CD4-positive, alpha-beta memory T cell (primary cell): ENCODE measurements at regions not wholly inside any gene's neighbourhood (a gene's known extent, or its start where the extent isn't known, plus 50 kb on each side); places are given as distances from the start of the nearest gene placed in this dataset.

Experiments
- CTCF ChIA-PET: fragments of 350-600 bp; sonication (Branson Sonifier 250); formaldehyde crosslinking; loops from one replicate; lab custom pipeline; 2021; ENCODE audit warnings: inconsistent platforms; ENCODE audit not compliant: partially characterized antibody; lab: Charles Lee
- POLR2A ChIA-PET: fragments of 350-600 bp; sonication (Branson Sonifier 250); formaldehyde crosslinking; loops from one replicate; lab custom pipeline; 2021; ENCODE audit not compliant: partially characterized antibody; lab: Charles Lee
- DNase-seq, 5 donors: peaks; one replicate each; pipeline versions ENCODE4 v3.0.0 to v3.0.0-alpha.2; 2020 to 2022; ENCODE audit warnings: mixed read lengths in 1 of 5
- H3K27ac ChIP-seq: one replicate; pipeline ENCODE4 v1.7.0; 2013; ENCODE audit warnings: low read depth, low read length
- H3K27me3 ChIP-seq: 2 replicates; pipeline ENCODE4 v1.7.0; 2013; ENCODE audit warnings: mild to moderate bottlenecking, low read length, moderate library complexity; ENCODE audit not compliant: insufficient read depth
- H3K36me3 ChIP-seq: 2 replicates; pipeline ENCODE4 v1.7.0; 2013; ENCODE audit warnings: mild to moderate bottlenecking, low read length, moderate library complexity; ENCODE audit not compliant: insufficient read depth
- H3K4me1 ChIP-seq: 2 replicates; pipeline ENCODE4 v1.7.0; 2013; ENCODE audit warnings: mild to moderate bottlenecking, low read length, moderate library complexity; ENCODE audit not compliant: insufficient read depth
- H3K4me3 ChIP-seq, 2 donors: one replicate each; pipeline ENCODE4 v1.7.0; 2013; ENCODE audit warnings: low read length in 2 of 2, mild to moderate bottlenecking in 1 of 2
- H3K9me3 ChIP-seq, 2 donors: one replicate each; pipeline ENCODE4 v1.7.0; 2013; ENCODE audit warnings: low read length in 2 of 2, control low read depth in 1 of 2; ENCODE audit not compliant: control insufficient read depth in 1 of 2
- H3K27ac Mint-ChIP-seq, 7 donors: one replicate each; pipeline ENCODE4 v1.8.0; 2020 to 2021; ENCODE audit warnings: mixed read lengths in 7 of 7, mild to moderate bottlenecking in 6 of 7, inconsistent platforms in 3 of 7, moderate library complexity in 3 of 7
- H3K27me3 Mint-ChIP-seq, 2 donors: one replicate each; pipeline ENCODE4 v1.8.0; 2020 to 2021; ENCODE audit warnings: mixed read lengths in 2 of 2
- H3K36me3 Mint-ChIP-seq, 2 donors: one replicate each; pipeline ENCODE4 v1.8.0; 2020 to 2021; ENCODE audit warnings: mixed read lengths in 2 of 2, inconsistent platforms in 1 of 2, mild to moderate bottlenecking in 1 of 2
- H3K4me1 Mint-ChIP-seq, 4 donors: one replicate each; pipeline ENCODE4 v1.8.0; 2020 to 2021; ENCODE audit warnings: mixed read lengths in 4 of 4, mild to moderate bottlenecking in 1 of 4
- H3K4me3 Mint-ChIP-seq, 8 donors: one replicate each; pipeline ENCODE4 v1.8.0; 2020 to 2021; ENCODE audit warnings: mixed read lengths in 8 of 8, mild to moderate bottlenecking in 7 of 8, moderate library complexity in 6 of 8, inconsistent platforms in 3 of 8
- H3K9me3 Mint-ChIP-seq, 8 donors: one replicate each; pipeline ENCODE4 v1.8.0; 2020 to 2021; ENCODE audit warnings: mixed read lengths in 8 of 8, mild to moderate bottlenecking in 5 of 8, inconsistent platforms in 3 of 8, moderate library complexity in 1 of 8
- intact Hi-C: fragments of 100-400 bp; cut with micrococcal nuclease; formaldehyde crosslinking; loops from one replicate; pipeline ENCODE4 v1.15.1; 2023

- H3K4me1 Mint-ChIP-seq: no peaks in the 10 kb centered on the region
- CTCF ChIA-PET: no interaction called here
- H3K27me3 Mint-ChIP-seq: no peaks in the 10 kb centered on the region
- no peak overlapping the region for H3K27ac ChIP-seq
- H3K36me3 ChIP-seq: no peaks in the 10 kb centered on the region
- intact Hi-C loops: no loop called here
- H3K36me3 Mint-ChIP-seq: no peaks in the 10 kb centered on the region
- POLR2A ChIA-PET: no interaction called here
- H3K9me3 ChIP-seq: no peaks in the 10 kb centered on the region
- H3K27ac Mint-ChIP-seq: no peak overlapping the region
- no peaks in the 10 kb centered on the region for H3K27me3 ChIP-seq
- H3K9me3 Mint-ChIP-seq: peaks cover 0 to 5% (median 1%) of the 10 kb centered on the region in 8 donors
- no peak overlapping the region for H3K4me3 Mint-ChIP-seq
- H3K4me1 ChIP-seq: no peaks in the 10 kb centered on the region
- H3K4me3 ChIP-seq: no peak overlapping the region
- DNase-seq: no peak
Measured at GRCh38 chr12:86550218-86551145, 294.3 kb upstream of the MGAT4C start.

GRCh38 chr12:86543716-86544115 is 287.5 kb upstream of the MGAT4C start:
- Histone ChIP-seq H3K27me3 (no peaks in the 10 kb centered on the region), H3K36me3 (no peaks in the 10 kb centered on the region), H3K27ac (no peak overlapping the region), H3K9me3 (no peaks in the 10 kb centered on the region), H3K4me3 (no peak overlapping the region), H3K4me1 (no peaks in the 10 kb centered on the region)
- ChIA-PET POLR2A (no interaction called here), CTCF (no interaction called here)
- H3K27me3 Mint-ChIP-seq: no peaks in the 10 kb centered on the region
- no peak for DNase-seq
- no peaks in the 10 kb centered on the region for H3K36me3 Mint-ChIP-seq
- H3K4me3 Mint-ChIP-seq: no peak overlapping the region
- intact Hi-C loops: no loop called here
- no peak overlapping the region for H3K27ac Mint-ChIP-seq
- no peaks in the 10 kb centered on the region for H3K4me1 Mint-ChIP-seq
- H3K9me3 Mint-ChIP-seq: peaks cover 0 to 6% (median 3%) of the 10 kb centered on the region in 8 donors

GRCh38 chr12:86530996-86531655 is 274.9 kb upstream of the MGAT4C start:
- no peak overlapping the region for H3K4me3 ChIP-seq
- H3K4me3 Mint-ChIP-seq: no peak overlapping the region
- intact Hi-C loops: no loop called here
- no peaks in the 10 kb centered on the region for H3K36me3 Mint-ChIP-seq
- no peaks in the 10 kb centered on the region for H3K27me3 ChIP-seq
- POLR2A ChIA-PET: no interaction called here
- no peaks in the 10 kb centered on the region for H3K4me1 Mint-ChIP-seq
- no peak for DNase-seq
- peaks cover 0 to 14% (median 7%) of the 10 kb centered on the region in 8 donors for H3K9me3 Mint-ChIP-seq
- H3K36me3 ChIP-seq: no peaks in the 10 kb centered on the region
- H3K9me3 ChIP-seq: no peaks in the 10 kb centered on the region
- no peaks in the 10 kb centered on the region for H3K27me3 Mint-ChIP-seq
- no peak overlapping the region for H3K27ac Mint-ChIP-seq
- H3K4me1 ChIP-seq: no peaks in the 10 kb centered on the region
- no peak overlapping the region for H3K27ac ChIP-seq
- CTCF ChIA-PET: no interaction called here

- no peak for DNase-seq
- no peaks in the 10 kb centered on the region for H3K36me3 Mint-ChIP-seq
- H3K9me3 Mint-ChIP-seq: peaks cover 7 to 46% (median 23%) of the 10 kb centered on the region in 8 donors
- H3K27me3 ChIP-seq: no peaks in the 10 kb centered on the region
- H3K27me3 Mint-ChIP-seq: no peaks in the 10 kb centered on the region
- POLR2A ChIA-PET: no interaction called here
- H3K4me3 ChIP-seq: no peak overlapping the region
- no peaks in the 10 kb centered on the region for H3K36me3 ChIP-seq
- no peak overlapping the region for H3K27ac ChIP-seq
- H3K4me1 Mint-ChIP-seq: no peaks in the 10 kb centered on the region
- no peaks in the 10 kb centered on the region for H3K4me1 ChIP-seq
- no peak overlapping the region for H3K27ac Mint-ChIP-seq
- no peaks in the 10 kb centered on the region for H3K9me3 ChIP-seq
- no peak overlapping the region for H3K4me3 Mint-ChIP-seq
- intact Hi-C loops: no loop called here
- CTCF ChIA-PET: no interaction called here
Measured at GRCh38 chr12:86526060-86526595, 269.9 kb upstream of the MGAT4C start.

GRCh38 chr12:86523844-86524243 is 267.7 kb upstream of the MGAT4C start:
- Histone ChIP-seq H3K4me3 (no peak overlapping the region), H3K9me3 (no peaks in the 10 kb centered on the region), H3K27ac (no peak overlapping the region), H3K4me1 (no peaks in the 10 kb centered on the region), H3K36me3 (no peaks in the 10 kb centered on the region), H3K27me3 (no peaks in the 10 kb centered on the region)
- POLR2A ChIA-PET: no interaction called here
- H3K9me3 Mint-ChIP-seq: peaks cover 7 to 46% (median 26%) of the 10 kb centered on the region in 8 donors
- no peak for DNase-seq
- CTCF ChIA-PET: no interaction called here
- H3K27ac Mint-ChIP-seq: no peak overlapping the region
- no peaks in the 10 kb centered on the region for H3K36me3 Mint-ChIP-seq
- H3K4me1 Mint-ChIP-seq: no peaks in the 10 kb centered on the region
- no peaks in the 10 kb centered on the region for H3K27me3 Mint-ChIP-seq
- no peak overlapping the region for H3K4me3 Mint-ChIP-seq
- intact Hi-C loops: no loop called here

GRCh38 chr12:86521870-86522269 is 265.7 kb upstream of the MGAT4C start:
- ChIA-PET CTCF (no interaction called here), POLR2A (no interaction called here)
- intact Hi-C loops: no loop called here
- H3K9me3 ChIP-seq: no peaks in the 10 kb centered on the region
- H3K27me3 ChIP-seq: no peaks in the 10 kb centered on the region
- no peaks in the 10 kb centered on the region for H3K4me1 Mint-ChIP-seq
- H3K4me3 Mint-ChIP-seq: no peak overlapping the region
- no peaks in the 10 kb centered on the region for H3K4me1 ChIP-seq
- H3K36me3 Mint-ChIP-seq: no peaks in the 10 kb centered on the region
- H3K27ac Mint-ChIP-seq: no peak overlapping the region
- DNase-seq: no peak
- no peak overlapping the region for H3K4me3 ChIP-seq
- no peaks in the 10 kb centered on the region for H3K27me3 Mint-ChIP-seq
- peaks cover 7 to 41% (median 22%) of the 10 kb centered on the region in 8 donors for H3K9me3 Mint-ChIP-seq
- no peaks in the 10 kb centered on the region for H3K36me3 ChIP-seq
- no peak overlapping the region for H3K27ac ChIP-seq

- POLR2A ChIA-PET: no interaction called here
- Histone ChIP-seq H3K27ac (no peak overlapping the region), H3K36me3 (no peaks in the 10 kb centered on the region), H3K4me3 (no peak overlapping the region), H3K9me3 (no peaks in the 10 kb centered on the region), H3K27me3 (no peaks in the 10 kb centered on the region), H3K4me1 (no peaks in the 10 kb centered on the region)
- Mint-ChIP-seq H3K27me3 (no peaks in the 10 kb centered on the region), H3K4me3 (no peak overlapping the region), H3K9me3 (peaks cover 0 to 19% (median 4%) of the 10 kb centered on the region in 8 donors), H3K36me3 (no peaks in the 10 kb centered on the region), H3K27ac (no peak overlapping the region), H3K4me1 (no peaks in the 10 kb centered on the region)
- DNase-seq: no peak
- CTCF ChIA-PET: no interaction called here
- intact Hi-C loops: no loop called here
Measured at GRCh38 chr12:86513226-86513625, 257.0 kb upstream of the MGAT4C start.
